ENCODE measurements at regions not wholly inside any gene's neighbourhood (a gene's known extent, or its start where the extent isn't known, plus 50 kb on each side); places are given as distances from the start of the nearest gene placed in this dataset.

GRCh38 chr11:115739878-115740277 is 235.7 kb upstream of the CADM1 start:
- DNase-seq (ENCODE audit: low spot score): no peak
- no peak overlapping the region for H3K27ac ChIP-seq (ENCODE audit: extremely low read length, insufficient read depth, low read length)
- ATAC-seq: no peak
- no peak overlapping the region for H3K4me3 ChIP-seq (replicated peaks in 1 of 3; ENCODE audit: insufficient read depth in 1 of 3, low read depth in 2 of 3, low read length in 3 of 3)
- POLR2A ChIA-PET: no interaction called here
- 8% methylated on average over 3 of the region's 3 CpGs for WGBS (ENCODE audit: low lambda C conversion rate)
- H3K36me3 ChIP-seq (replicated peaks in 1 of 2; ENCODE audit: control insufficient read depth in 1 of 2, insufficient read depth in 2 of 2, low read length in 2 of 2): no peaks in the 10 kb centered on the region
- no peak overlapping the region for H2AFZ ChIP-seq (ENCODE audit: low read length)
- H3K4me2 ChIP-seq (ENCODE audit: low read depth, low read length): no peak overlapping the region
- no peaks in the 10 kb centered on the region for H3K4me1 ChIP-seq (ENCODE audit: insufficient read depth, low read length)
- CTCF ChIA-PET (ENCODE audit: low intra/inter-chr PET ratio, low total read pairs): no interaction called here
- peaks cover 0 to 33% of the 10 kb centered on the region in 2 experiments; a peak in 1 of 5 replicates for H3K27me3 ChIP-seq (ENCODE audit: control insufficient read depth in 1 of 2, insufficient read depth in 2 of 2, low read length in 2 of 2)
- in situ Hi-C loops (cut with HindIII; ENCODE audit: extremely low pct_ligation_motif_present, low pct_unique_long_range_greater_than_20kb): no loop called here
- H3K79me2 ChIP-seq (ENCODE audit: insufficient read depth, low read length): no peaks in the 10 kb centered on the region
- BruUV-seq (replicated peaks): no TSS peak
- TF ChIP-seq ZMYM4 (CRISPR knock-in tag; IDR thresholded peaks at IDR 0.05) (no peak), YEATS4 (CRISPR knock-in tag; IDR thresholded peaks at IDR 0.05; ENCODE audit: borderline replicate concordance) (no peak), ZBTB49 (CRISPR knock-in tag; IDR thresholded peaks at IDR 0.05; ENCODE audit: borderline replicate concordance) (no peak), THAP7 (CRISPR knock-in tag; IDR thresholded peaks at IDR 0.05) (no peak), ZNF280B (CRISPR knock-in tag; IDR thresholded peaks at IDR 0.05; ENCODE audit: borderline replicate concordance) (no peak), SP4 (CRISPR knock-in tag; IDR thresholded peaks at IDR 0.05) (no peak), ZNF275 (CRISPR knock-in tag; IDR thresholded peaks at IDR 0.05; ENCODE audit: borderline replicate concordance) (no peak), ZNF552 (CRISPR knock-in tag; IDR thresholded peaks at IDR 0.05; ENCODE audit: borderline replicate concordance) (no peak), MYNN (CRISPR knock-in tag; IDR thresholded peaks at IDR 0.05; ENCODE audit: low read depth) (no peak)
- H3K9me3 ChIP-seq (ENCODE audit: low read length): no peaks in the 10 kb centered on the region
- no peak overlapping the region for H3K9ac ChIP-seq (ENCODE audit: insufficient read depth, low read depth, low read length)
- no peaks in the 10 kb centered on the region for H4K20me1 ChIP-seq (ENCODE audit: insufficient read depth, low read length)
- intact Hi-C loops (cut with micrococcal nuclease; ENCODE audit: unreplicated experiment): no loop called here
- FAIRE-seq: no peak

All from HepG2 (cell line).